ENCODE measurements at regions not wholly inside any gene's neighbourhood (a gene's known extent, or its start where the extent isn't known, plus 50 kb on each side); places are given as distances from the start of the nearest gene placed in this dataset.
A peak's percentile ranks its signal among the peaks of the same experiment; 100 is the strongest.

- intact Hi-C loops (cut with micrococcal nuclease), result no loop called here
- no peak for DNase-seq
- H3K9ac ChIP-seq (ENCODE audit: insufficient read depth, low read length, poor library complexity, severe bottlenecking), result no peak overlapping the region
- no peak overlapping the region for H3K4me3 ChIP-seq (replicated peaks in 1 of 3; ENCODE audit: low read depth in 2 of 3, low read length in 3 of 3)
- no peak for TF ChIP-seq CTCF (IDR thresholded peaks at IDR 0.05)
- H3K4me1 ChIP-seq (ENCODE audit: control insufficient read depth in 1 of 2, insufficient read depth in 2 of 2, low read length in 2 of 2), result peaks cover 0 to 3% of the 10 kb centered on the region in 2 donors
- Mint-ChIP-seq H3K27me3 (ENCODE audit: low read depth in 3 of 3) (peaks cover 42 to 59% (median 44%) of the 10 kb centered on the region in 3 donors), H3K9me3 (peaks cover 0 to 18% (median 13%) of the 10 kb centered on the region in 7 donors), H3K4me1 (peaks cover 2% of the 10 kb centered on the region), H3K36me3 (no peaks in the 10 kb centered on the region), H3K4me3 (peak overlapping the region in 1 of 2 donors; percentile 58), H3K27ac (no peak overlapping the region)
- no peak overlapping the region for H3K4me2 ChIP-seq (replicated peaks; ENCODE audit: extremely low read depth, low read length, poor library complexity, severe bottlenecking)
- H3K79me2 ChIP-seq (ENCODE audit: insufficient read depth, low read length), result no peaks in the 10 kb centered on the region
- H3K27ac ChIP-seq (ENCODE audit: low read depth in 1 of 2, low read length in 2 of 2), result no peak overlapping the region
- H3K9me3 ChIP-seq (replicated peaks in 1 of 2; ENCODE audit: control insufficient read depth in 1 of 2, insufficient read depth in 1 of 2, low read length in 2 of 2), result peaks cover 4 to 10% of the 10 kb centered on the region in 2 donors
- H4K20me1 ChIP-seq (ENCODE audit: insufficient read depth, low read length), result no peaks in the 10 kb centered on the region
- no peaks in the 10 kb centered on the region for H3K36me3 ChIP-seq (replicated peaks in 1 of 2; ENCODE audit: control insufficient read depth in 1 of 2, insufficient read depth in 2 of 2, low read length in 2 of 2)
- peaks cover 18 to 40% of the 10 kb centered on the region in 2 donors for H3K27me3 ChIP-seq (ENCODE audit: control insufficient read depth in 2 of 2, insufficient read depth in 2 of 2, low read length in 2 of 2)
- no CpG with 5 or more reads among the region's 2 CpGs for WGBS (ENCODE audit: insufficient coverage)
- H2AFZ ChIP-seq (ENCODE audit: insufficient read depth, low read depth, low read length, poor library complexity, severe bottlenecking), result no peak overlapping the region
Measured at GRCh38 chr9:126221480-126221879, 105.1 kb upstream of the MVB12B start.

- H3K79me2 ChIP-seq (ENCODE audit: insufficient read depth, low read length), result no peaks in the 10 kb centered on the region
- Mint-ChIP-seq H3K4me1 (peaks cover 2% of the 10 kb centered on the region), H3K9me3 (peaks cover 0 to 18% (median 13%) of the 10 kb centered on the region in 7 donors), H3K27me3 (ENCODE audit: low read depth in 3 of 3) (peaks cover 45 to 65% (median 45%) of the 10 kb centered on the region in 3 donors), H3K36me3 (no peaks in the 10 kb centered on the region), H3K27ac (no peak overlapping the region), H3K4me3 (peak overlapping the region in 1 of 2 donors; percentile 58)
- intact Hi-C loops (cut with micrococcal nuclease), result no loop called here
- no peak overlapping the region for H3K27ac ChIP-seq (ENCODE audit: low read depth in 1 of 2, low read length in 2 of 2)
- H3K36me3 ChIP-seq (replicated peaks in 1 of 2; ENCODE audit: control insufficient read depth in 1 of 2, insufficient read depth in 2 of 2, low read length in 2 of 2), result no peaks in the 10 kb centered on the region
- peak overlapping the region; percentile 29 for H2AFZ ChIP-seq (ENCODE audit: insufficient read depth, low read depth, low read length, poor library complexity, severe bottlenecking)
- no peak for TF ChIP-seq CTCF (IDR thresholded peaks at IDR 0.05)
- no peaks in the 10 kb centered on the region for H4K20me1 ChIP-seq (ENCODE audit: insufficient read depth, low read length)
- no peak overlapping the region for H3K9ac ChIP-seq (ENCODE audit: insufficient read depth, low read length, poor library complexity, severe bottlenecking)
- H3K4me1 ChIP-seq (ENCODE audit: control insufficient read depth in 1 of 2, insufficient read depth in 2 of 2, low read length in 2 of 2), result peaks cover 0 to 3% of the 10 kb centered on the region in 2 donors
- H3K4me2 ChIP-seq (replicated peaks; ENCODE audit: extremely low read depth, low read length, poor library complexity, severe bottlenecking), result no peak overlapping the region
- H3K4me3 ChIP-seq (replicated peaks in 1 of 3; ENCODE audit: low read depth in 2 of 3, low read length in 3 of 3), result no peak overlapping the region
- WGBS (ENCODE audit: insufficient coverage), result 1% methylated on average over 21 of the region's 26 CpGs
- peaks cover 18 to 40% of the 10 kb centered on the region in 2 donors for H3K27me3 ChIP-seq (ENCODE audit: control insufficient read depth in 2 of 2, insufficient read depth in 2 of 2, low read length in 2 of 2)
- DNase-seq, result no peak
- H3K9me3 ChIP-seq (replicated peaks in 1 of 2; ENCODE audit: control insufficient read depth in 1 of 2, insufficient read depth in 1 of 2, low read length in 2 of 2), result peaks cover 4 to 10% of the 10 kb centered on the region in 2 donors
Measured at GRCh38 chr9:126222363-126222834, 104.2 kb upstream of the MVB12B start.

Data from CD14-positive monocyte (primary cell).